IMR-90 (cell line): ENCODE measurements at regions not wholly inside any gene's neighbourhood (a gene's known extent, or its start where the extent isn't known, plus 50 kb on each side); places are given as distances from the start of the nearest gene placed in this dataset.
A peak's percentile ranks its signal among the peaks of the same experiment; 100 is the strongest.

Experiments used
- ATAC-seq: fragments of 200-7000 bp; cut with Tn5 transposase; 2 replicates; pipeline ENCODE4 v1.9.1; 2020; ENCODE audit warnings: low read depth, mild to moderate bottlenecking, moderate library complexity
- BruUV-seq: library from RNA; stranded (reverse); fragments of 400-500 nt; replicated peaks from 2 replicates; lab custom pipeline; 2021; lab: Mats Ljungman, UMichigan
- CTCF ChIA-PET: fragments of 300-600 bp; formaldehyde crosslinking; extraction: SDS; loops from one replicate; lab custom pipeline; 2021; ENCODE audit warnings: antibody characterized with exemption; lab: Yijun Ruan, JAX
- POLR2A ChIA-PET: fragments of 300-600 bp; sonication (Branson Sonifier 250); formaldehyde crosslinking; loops from one replicate; lab custom pipeline; 2022; ENCODE audit warnings: antibody characterized with exemption; ENCODE audit not compliant: unreplicated experiment; lab: Charles Lee
- DNase-seq: peaks from one replicate; pipeline ENCODE4 v3.0.0; 2013
- H2AFZ ChIP-seq: replicated peaks from 2 replicates; pipeline ENCODE3; 2013; ENCODE audit warnings: low read length, mild to moderate bottlenecking; ENCODE audit not compliant: poor library complexity
- H2AK5ac ChIP-seq: 2 replicates; pipeline ENCODE4 v1.6.1; 2013; ENCODE audit warnings: low read depth, low read length, inconsistent platforms
- H2AK9ac ChIP-seq: replicated peaks from 2 replicates; pipeline ENCODE3; 2013; ENCODE audit warnings: mild to moderate bottlenecking, low read depth, low read length, moderate library complexity; ENCODE audit not compliant: poor library complexity
- H2BK120ac ChIP-seq: 2 replicates; pipeline ENCODE4 v1.6.1; 2013; ENCODE audit warnings: low read depth, low read length, inconsistent platforms
- H2BK15ac ChIP-seq: 3 replicates; pipeline ENCODE4 v1.6.1; 2013; ENCODE audit warnings: low read depth, low read length, inconsistent platforms
- H2BK20ac ChIP-seq: 2 replicates; pipeline ENCODE4 v1.6.1; 2013; ENCODE audit warnings: low read depth, mild to moderate bottlenecking, inconsistent platforms, low read length, moderate library complexity
- H2BK5ac ChIP-seq: 2 replicates; pipeline ENCODE4 v1.6.1; 2013; ENCODE audit warnings: mild to moderate bottlenecking, low read depth, low read length, inconsistent platforms; ENCODE audit not compliant: poor library complexity, severe bottlenecking
- H3K14ac ChIP-seq: replicated peaks from 2 replicates; pipeline ENCODE4 v1.6.1; 2013; ENCODE audit warnings: low read depth, low read length, inconsistent platforms
- H3K18ac ChIP-seq: 2 replicates; pipeline ENCODE4 v1.6.1; 2013; ENCODE audit warnings: low read depth, low read length, control low read depth
- H3K23ac ChIP-seq: 2 replicates; pipeline ENCODE4 v1.6.1; 2013; ENCODE audit warnings: low read depth, low read length, inconsistent platforms
- H3K27ac ChIP-seq: 2 replicates; pipeline ENCODE4 v1.5.1; 2013; ENCODE audit warnings: mild to moderate bottlenecking, control low read depth, low read length; ENCODE audit not compliant: insufficient read depth
- H3K27me3 ChIP-seq: 2 replicates; pipeline ENCODE4 v1.6.1; 2013; ENCODE audit warnings: low read length; ENCODE audit not compliant: control insufficient read depth, insufficient read depth
- H3K36me3 ChIP-seq: 2 replicates; pipeline ENCODE4 v1.6.1; 2013; ENCODE audit warnings: low read length, mixed read lengths; ENCODE audit not compliant: control insufficient read depth, insufficient read depth
- H3K4ac ChIP-seq: 2 replicates; pipeline ENCODE4 v1.6.1; 2013; ENCODE audit warnings: low read depth, low read length, inconsistent platforms
- H3K4me1 ChIP-seq: 2 replicates; pipeline ENCODE4 v1.6.1; 2013; ENCODE audit warnings: low read length, mixed read lengths; ENCODE audit not compliant: control insufficient read depth, insufficient read depth
- H3K4me2 ChIP-seq: 2 replicates; pipeline ENCODE4 v1.6.1; 2013; ENCODE audit warnings: low read depth, mild to moderate bottlenecking, control low read depth, low read length, moderate library complexity
- H3K4me3 ChIP-seq: 2 replicates; pipeline ENCODE4 v1.5.1; 2013; ENCODE audit warnings: low read depth, mild to moderate bottlenecking, control low read depth, low read length, moderate library complexity; ENCODE audit not compliant: insufficient read depth
- H3K56ac ChIP-seq: 2 replicates; pipeline ENCODE4 v1.6.1; 2013; ENCODE audit warnings: low read length, inconsistent platforms; ENCODE audit not compliant: insufficient read depth; ENCODE audit errors: extremely low read depth
- H3K79me1 ChIP-seq, 2 experiments: 2 replicates each; pipeline ENCODE4 v1.6.1; 2013; ENCODE audit warnings: low read length in 2 of 2, inconsistent platforms in 1 of 2, low read depth in 1 of 2
- H3K9ac ChIP-seq: 2 replicates; pipeline ENCODE4 v1.6.1; 2013; ENCODE audit warnings: low read depth, low read length, control low read depth
- H3K9me1 ChIP-seq: 2 replicates; pipeline ENCODE4 v1.6.1; 2013; ENCODE audit warnings: low read length, inconsistent platforms; ENCODE audit not compliant: insufficient read depth
- H3K9me3 ChIP-seq: 2 replicates; pipeline ENCODE4 v1.6.1; 2013; ENCODE audit warnings: low read length; ENCODE audit not compliant: control insufficient read depth, insufficient read depth
- H4K20me1 ChIP-seq: 2 replicates; pipeline ENCODE4 v1.6.1; 2013; ENCODE audit warnings: low read length, inconsistent platforms; ENCODE audit not compliant: insufficient read depth
- H4K5ac ChIP-seq: 2 replicates; pipeline ENCODE4 v1.6.1; 2013; ENCODE audit warnings: mild to moderate bottlenecking, low read depth, low read length, control low read depth
- H4K8ac ChIP-seq, 2 experiments: 2 replicates each; pipeline ENCODE4 v1.6.1; 2013; ENCODE audit warnings: low read depth in 2 of 2, low read length in 2 of 2, control low read depth in 1 of 2, inconsistent platforms in 1 of 2
- H4K91ac ChIP-seq: 2 replicates; pipeline ENCODE4 v1.6.1; 2013; ENCODE audit warnings: low read depth, low read length, inconsistent platforms; ENCODE audit not compliant: insufficient read depth
- BHLHE40 ChIP-seq: fragments of 150-350 bp; IDR thresholded peaks from 2 replicates; pipeline ENCODE4 v1.6.1; 2016; ENCODE audit warnings: mild to moderate bottlenecking, low read depth, low read length
- CEBPB ChIP-seq: IDR thresholded peaks from 2 replicates; pipeline ENCODE4 v1.6.1; 2012; ENCODE audit warnings: low read depth, low read length, improper control_type of control experiment
- CHD1 ChIP-seq: IDR thresholded peaks from 2 replicates; pipeline ENCODE4 v1.6.1; 2012; ENCODE audit warnings: low read depth, low read length, improper control_type of control experiment
- ELK1 ChIP-seq: fragments of 150-350 bp; IDR thresholded peaks from 2 replicates; pipeline ENCODE4 v1.6.1; 2016; ENCODE audit warnings: low read depth, mild to moderate bottlenecking, low read length, moderate library complexity, borderline replicate concordance
- FOS ChIP-seq: fragments of 150-350 bp; IDR thresholded peaks from 2 replicates; pipeline ENCODE4 v1.6.1; 2016; ENCODE audit warnings: low read depth, low read length
- MAZ ChIP-seq: IDR thresholded peaks from 2 replicates; pipeline ENCODE4 v1.6.1; 2012; ENCODE audit warnings: low read depth, mild to moderate bottlenecking, low read length, improper control_type of control experiment, moderate library complexity, borderline replicate concordance
- MXI1 ChIP-seq: IDR thresholded peaks from 2 replicates; pipeline ENCODE4 v1.6.1; 2012; ENCODE audit warnings: low read depth, mild to moderate bottlenecking, low read length, moderate library complexity, borderline replicate concordance
- NFE2L2 ChIP-seq: fragments of 150-350 bp; IDR thresholded peaks from 2 replicates; pipeline ENCODE4 v1.6.1; 2016; ENCODE audit warnings: low read depth, mild to moderate bottlenecking, low read length
- POLR2A ChIP-seq: IDR thresholded peaks from 2 replicates; pipeline ENCODE4 v1.6.1; 2012; ENCODE audit warnings: mild to moderate bottlenecking, low read depth, low read length
- RAD21 ChIP-seq: IDR thresholded peaks from 2 replicates; pipeline ENCODE4 v1.6.1; 2012; ENCODE audit warnings: low read length, improper control_type of control experiment
- RCOR1 ChIP-seq: IDR thresholded peaks from 2 replicates; pipeline ENCODE4 v1.6.1; 2012; ENCODE audit warnings: mild to moderate bottlenecking, low read length, improper control_type of control experiment; ENCODE audit not compliant: insufficient replicate concordance
- RFX5 ChIP-seq: IDR thresholded peaks from 2 replicates; pipeline ENCODE4 v1.8.0; 2012; ENCODE audit warnings: low read depth, mild to moderate bottlenecking, low read length, moderate library complexity
- SMC3 ChIP-seq: fragments of 150-350 bp; IDR thresholded peaks from 2 replicates; pipeline ENCODE4 v1.6.1; 2016; ENCODE audit warnings: low read depth, mild to moderate bottlenecking, antibody characterized with exemption, low read length, moderate library complexity
- WGBS, 2 experiments: methylation state at CpG; one replicate each; pipeline versions ENCODE4 v1.1.5 to v1.1.7; 2013; ENCODE audit warnings: missing lambda C conversion rate in 2 of 2; ENCODE audit not compliant: insufficient read length in 1 of 2; ENCODE audit errors: extremely low coverage in 2 of 2; 5-methylcytosine and 5-hydroxymethylcytosine counted together
- dilution Hi-C: fragments of 300-500 bp; cut with HindIII; formaldehyde crosslinking; loops from one replicate; pipeline ENCODE4 v1.14.3; 2018; ENCODE audit warnings: low sequenced_read_pairs; ENCODE audit not compliant: unreplicated experiment
- in situ Hi-C: fragments of 300-500 bp; cut with MboI; formaldehyde crosslinking; loops from 3 replicates; pipeline ENCODE4 v1.14.3; 2019; ENCODE audit warnings: low sequenced_read_pairs, inconsistent platforms, mixed read lengths
- intact Hi-C: fragments of 100-400 bp; cut with micrococcal nuclease; formaldehyde crosslinking; loops from 2 replicates; pipeline ENCODE4 v1.10.0; 2022
- TF ChIP-seq, protein P1 (sequence below): fragments of 150-350 bp; IDR thresholded peaks from 2 replicates; pipeline ENCODE4 v1.6.1; 2017; ENCODE audit warnings: mild to moderate bottlenecking, antibody characterized with exemption, low read length, low read depth
- TF ChIP-seq, protein P2 (sequence below): conservative IDR thresholded peaks from 2 replicates; pipeline ENCODE4 v1.5.1; 2012; ENCODE audit warnings: mild to moderate bottlenecking, low read depth, low read length, improper control_type of control experiment

GRCh38 chr7:81629702-81630101 is 140.1 kb downstream of the HGF start:
- intact Hi-C loops, result no loop called here
- H3K18ac ChIP-seq, result 0 out of 2 replicates have a peak overlapping the region, but pooled peaks have one; percentile 23
- CTCF ChIA-PET, result no interaction called here
- H3K27ac ChIP-seq, result no peak overlapping the region
- no peak for TF ChIP-seq RFX5
- TF ChIP-seq SMC3, result no peak
- no peak for TF ChIP-seq CHD1
- TF ChIP-seq MXI1, result no peak
- no peak for TF ChIP-seq ELK1
- TF ChIP-seq POLR2A, result no peak
- no peak for TF ChIP-seq RCOR1
- no peak for TF ChIP-seq MAZ
- TF ChIP-seq, protein P1, sequence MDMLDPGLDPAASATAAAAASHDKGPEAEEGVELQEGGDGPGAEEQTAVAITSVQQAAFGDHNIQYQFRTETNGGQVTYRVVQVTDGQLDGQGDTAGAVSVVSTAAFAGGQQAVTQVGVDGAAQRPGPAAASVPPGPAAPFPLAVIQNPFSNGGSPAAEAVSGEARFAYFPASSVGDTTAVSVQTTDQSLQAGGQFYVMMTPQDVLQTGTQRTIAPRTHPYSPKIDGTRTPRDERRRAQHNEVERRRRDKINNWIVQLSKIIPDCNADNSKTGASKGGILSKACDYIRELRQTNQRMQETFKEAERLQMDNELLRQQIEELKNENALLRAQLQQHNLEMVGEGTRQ, result no peak
- no peak for TF ChIP-seq CEBPB
- TF ChIP-seq FOS, result no peak
- TF ChIP-seq BHLHE40, result no peak
- TF ChIP-seq RAD21, result no peak
- no peak for TF ChIP-seq NFE2L2
- TF ChIP-seq, protein P2, sequence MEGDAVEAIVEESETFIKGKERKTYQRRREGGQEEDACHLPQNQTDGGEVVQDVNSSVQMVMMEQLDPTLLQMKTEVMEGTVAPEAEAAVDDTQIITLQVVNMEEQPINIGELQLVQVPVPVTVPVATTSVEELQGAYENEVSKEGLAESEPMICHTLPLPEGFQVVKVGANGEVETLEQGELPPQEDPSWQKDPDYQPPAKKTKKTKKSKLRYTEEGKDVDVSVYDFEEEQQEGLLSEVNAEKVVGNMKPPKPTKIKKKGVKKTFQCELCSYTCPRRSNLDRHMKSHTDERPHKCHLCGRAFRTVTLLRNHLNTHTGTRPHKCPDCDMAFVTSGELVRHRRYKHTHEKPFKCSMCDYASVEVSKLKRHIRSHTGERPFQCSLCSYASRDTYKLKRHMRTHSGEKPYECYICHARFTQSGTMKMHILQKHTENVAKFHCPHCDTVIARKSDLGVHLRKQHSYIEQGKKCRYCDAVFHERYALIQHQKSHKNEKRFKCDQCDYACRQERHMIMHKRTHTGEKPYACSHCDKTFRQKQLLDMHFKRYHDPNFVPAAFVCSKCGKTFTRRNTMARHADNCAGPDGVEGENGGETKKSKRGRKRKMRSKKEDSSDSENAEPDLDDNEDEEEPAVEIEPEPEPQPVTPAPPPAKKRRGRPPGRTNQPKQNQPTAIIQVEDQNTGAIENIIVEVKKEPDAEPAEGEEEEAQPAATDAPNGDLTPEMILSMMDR, result no peak
- H2BK5ac ChIP-seq, result no peak overlapping the region
- no peak overlapping the region for H2AFZ ChIP-seq
- H3K27me3 ChIP-seq, result no peaks in the 10 kb centered on the region
- no peak overlapping the region for H4K91ac ChIP-seq
- no peak for DNase-seq
- peak overlapping the region; percentile 1; the same call in 1 of the 2 replicates for H2BK20ac ChIP-seq
- H3K4me1 ChIP-seq, result peaks cover 3% of the 10 kb centered on the region; the same call in 1 of the 2 replicates
- H3K9me3 ChIP-seq, result no peaks in the 10 kb centered on the region
- H3K4ac ChIP-seq, result no peak overlapping the region
- no peak overlapping the region for H3K14ac ChIP-seq
- no peak for ATAC-seq
- no peak overlapping the region for H2AK9ac ChIP-seq
- no peak overlapping the region for H3K4me2 ChIP-seq
- no peaks in the 10 kb centered on the region for H3K79me1 ChIP-seq
- POLR2A ChIA-PET, result no interaction called here
- no peak overlapping the region for H2AK5ac ChIP-seq
- no peaks in the 10 kb centered on the region for H3K9me1 ChIP-seq
- no peaks in the 10 kb centered on the region for H4K20me1 ChIP-seq
- H2BK15ac ChIP-seq, result no peak overlapping the region
- H3K4me3 ChIP-seq, result no peak overlapping the region
- WGBS, 2 experiments, result no CpG with 5 or more reads among the region's 2 CpGs
- in situ Hi-C loops, result no loop called here
- no peak overlapping the region for H3K9ac ChIP-seq
- H2BK120ac ChIP-seq, result peak overlapping the region; percentile 61; the same call in 1 of the 2 replicates
- no peak overlapping the region for H3K56ac ChIP-seq
- no TSS peak for BruUV-seq
- H4K5ac ChIP-seq, result no peak overlapping the region
- no peaks in the 10 kb centered on the region for H3K36me3 ChIP-seq
- dilution Hi-C loops, result no loop called here
- H4K8ac ChIP-seq, result no peak overlapping the region
- no peak overlapping the region for H3K23ac ChIP-seq
